OCI-LY7 (cell line): ENCODE measurements at regions not wholly inside any gene's neighbourhood (a gene's known extent, or its start where the extent isn't known, plus 50 kb on each side); places are given as distances from the start of the nearest gene placed in this dataset.

Experiments
- BruUV-seq: library from RNA; stranded (reverse); fragments of 400-500 nt; replicated peaks from 2 replicates; lab custom pipeline; 2021; lab: Mats Ljungman, UMichigan
- CTCF ChIA-PET: fragments of 300-600 bp; sonication (Branson Sonifier 250); formaldehyde crosslinking; loops from one replicate; lab custom pipeline; 2022; ENCODE audit warnings: antibody characterized with exemption; ENCODE audit not compliant: unreplicated experiment; lab: Charles Lee
- POLR2A ChIA-PET: fragments of 300-600 bp; sonication (Branson Sonifier 250); formaldehyde crosslinking; loops from one replicate; lab custom pipeline; 2022; ENCODE audit warnings: antibody characterized with exemption; lab: Charles Lee
- DNase-seq: peaks from one replicate; pipeline ENCODE4 v3.0.0-alpha.2; 2015; ENCODE audit warnings: low spot score
- H2AFZ ChIP-seq: fragments of 200-600 bp; sonication (generic), shearing (Covaris generic); 2 replicates; pipeline ENCODE4 v1.6.1; 2014; ENCODE audit warnings: mild to moderate bottlenecking, antibody characterized with exemption, low read length, moderate library complexity
- H3K27ac ChIP-seq: fragments of 200-600 bp; sonication (generic); 2 replicates; pipeline ENCODE4 v1.5.1; 2014; ENCODE audit warnings: mixed run types, low read depth, mild to moderate bottlenecking, moderate library complexity, low read length, inconsistent platforms; ENCODE audit not compliant: poor library complexity, severe bottlenecking
- H3K36me3 ChIP-seq: fragments of 200-600 bp; sonication (generic); 2 replicates; pipeline ENCODE4 v1.6.1; 2014; ENCODE audit warnings: mild to moderate bottlenecking, antibody characterized with exemption, low read length, moderate library complexity, mixed read lengths; ENCODE audit not compliant: insufficient read depth
- H3K4me1 ChIP-seq: fragments of 200-600 bp; sonication (generic); 2 replicates; pipeline ENCODE4 v1.5.1; 2014; ENCODE audit warnings: mild to moderate bottlenecking, low read length; ENCODE audit not compliant: insufficient read depth, poor library complexity, severe bottlenecking
- H3K4me2 ChIP-seq: fragments of 200-600 bp; sonication (generic); 2 replicates; pipeline ENCODE4 v1.6.1; 2014; ENCODE audit warnings: mild to moderate bottlenecking, low read length
- H3K4me3 ChIP-seq: fragments of 200-600 bp; sonication (generic); 2 replicates; pipeline ENCODE4 v1.5.1; 2014; ENCODE audit warnings: mild to moderate bottlenecking, low read depth, low read length; ENCODE audit not compliant: poor library complexity, severe bottlenecking
- H3K79me2 ChIP-seq: fragments of 200-600 bp; sonication (generic); 2 replicates; pipeline ENCODE4 v1.6.1; 2016; ENCODE audit warnings: low read depth, mild to moderate bottlenecking, low read length, moderate library complexity, mixed read lengths; ENCODE audit not compliant: insufficient read depth
- H3K9me2 ChIP-seq: fragments of 200-600 bp; sonication (generic); 2 replicates; pipeline ENCODE4 v1.6.1; 2016; ENCODE audit warnings: mild to moderate bottlenecking, low read length, mixed read lengths; ENCODE audit not compliant: insufficient read depth
- H3K9me3 ChIP-seq: fragments of 200-600 bp; sonication (generic); 2 replicates; pipeline ENCODE4 v1.6.1; 2014; ENCODE audit warnings: mild to moderate bottlenecking, mixed run types, low read length, mixed read lengths
- H4K20me1 ChIP-seq: fragments of 200-600 bp; sonication (generic); 2 replicates; pipeline ENCODE4 v1.6.1; 2014; ENCODE audit warnings: mild to moderate bottlenecking, antibody characterized with exemption, low read length, moderate library complexity, mixed read lengths; ENCODE audit not compliant: insufficient read depth
- EZH2phosphoT487 ChIP-seq: fragments of 200-600 bp; sonication (generic); IDR thresholded peaks from 2 replicates; pipeline ENCODE4 v1.6.1; 2018; ENCODE audit warnings: low read depth, borderline replicate concordance, mild to moderate bottlenecking, mixed run types, antibody characterized with exemption, low read length, moderate library complexity, mixed read lengths
- intact Hi-C: fragments of 100-400 bp; cut with micrococcal nuclease; formaldehyde crosslinking; loops from one replicate; pipeline ENCODE4 v1.10.0; 2022; ENCODE audit not compliant: unreplicated experiment
- TF ChIP-seq, protein P1 (sequence below): fragments of 200-600 bp; sonication (generic); conservative IDR thresholded peaks from 2 replicates; pipeline ENCODE4 v1.5.1; 2014; ENCODE audit warnings: mild to moderate bottlenecking, antibody characterized with exemption, low read length, moderate library complexity, mixed read lengths

DNA sequence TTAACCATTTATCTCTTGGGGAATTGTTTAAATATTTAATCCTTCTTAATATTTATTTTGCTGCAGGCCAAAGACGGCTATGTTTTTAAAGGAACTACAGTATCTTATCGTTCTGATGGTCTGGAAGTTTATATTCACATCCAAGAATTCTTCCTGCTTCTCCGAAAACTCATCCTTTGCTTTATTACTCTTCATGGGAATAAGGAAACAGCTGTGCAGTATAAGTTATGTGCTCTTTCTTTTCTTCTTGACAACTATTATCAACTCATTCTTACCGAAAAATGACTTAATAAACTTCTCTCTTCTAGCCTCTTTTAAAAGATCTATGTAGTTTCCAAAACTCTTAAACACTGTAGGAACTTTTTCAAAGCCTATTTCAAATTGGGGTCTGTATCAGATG lies 335.6 kb upstream of the NOVA1 start:
- H2AFZ ChIP-seq = no peak overlapping the region
- no peaks in the 10 kb centered on the region for H3K9me2 ChIP-seq
- no peak overlapping the region for H3K4me2 ChIP-seq
- no peak for TF ChIP-seq EZH2phosphoT487
- TF ChIP-seq, protein P1, sequence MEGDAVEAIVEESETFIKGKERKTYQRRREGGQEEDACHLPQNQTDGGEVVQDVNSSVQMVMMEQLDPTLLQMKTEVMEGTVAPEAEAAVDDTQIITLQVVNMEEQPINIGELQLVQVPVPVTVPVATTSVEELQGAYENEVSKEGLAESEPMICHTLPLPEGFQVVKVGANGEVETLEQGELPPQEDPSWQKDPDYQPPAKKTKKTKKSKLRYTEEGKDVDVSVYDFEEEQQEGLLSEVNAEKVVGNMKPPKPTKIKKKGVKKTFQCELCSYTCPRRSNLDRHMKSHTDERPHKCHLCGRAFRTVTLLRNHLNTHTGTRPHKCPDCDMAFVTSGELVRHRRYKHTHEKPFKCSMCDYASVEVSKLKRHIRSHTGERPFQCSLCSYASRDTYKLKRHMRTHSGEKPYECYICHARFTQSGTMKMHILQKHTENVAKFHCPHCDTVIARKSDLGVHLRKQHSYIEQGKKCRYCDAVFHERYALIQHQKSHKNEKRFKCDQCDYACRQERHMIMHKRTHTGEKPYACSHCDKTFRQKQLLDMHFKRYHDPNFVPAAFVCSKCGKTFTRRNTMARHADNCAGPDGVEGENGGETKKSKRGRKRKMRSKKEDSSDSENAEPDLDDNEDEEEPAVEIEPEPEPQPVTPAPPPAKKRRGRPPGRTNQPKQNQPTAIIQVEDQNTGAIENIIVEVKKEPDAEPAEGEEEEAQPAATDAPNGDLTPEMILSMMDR = no peak
- H3K27ac ChIP-seq = no peak overlapping the region
- no peak for DNase-seq
- ChIA-PET CTCF (no interaction called here), POLR2A (no interaction called here)
- intact Hi-C loops = no loop called here
- H3K4me1 ChIP-seq = no peaks in the 10 kb centered on the region
- no TSS peak for BruUV-seq
- H3K36me3 ChIP-seq = no peaks in the 10 kb centered on the region
- no peaks in the 10 kb centered on the region for H3K79me2 ChIP-seq
- no peaks in the 10 kb centered on the region for H4K20me1 ChIP-seq
- no peak overlapping the region for H3K4me3 ChIP-seq
- peaks cover 6% of the 10 kb centered on the region; the same call in 1 of the 2 replicates for H3K9me3 ChIP-seq

- CTCF ChIA-PET = no interaction called here
- no peak overlapping the region for H3K4me2 ChIP-seq
Observed at GRCh38 chr14:26934151-26934550, 336.3 kb upstream of the NOVA1 start.

DNA sequence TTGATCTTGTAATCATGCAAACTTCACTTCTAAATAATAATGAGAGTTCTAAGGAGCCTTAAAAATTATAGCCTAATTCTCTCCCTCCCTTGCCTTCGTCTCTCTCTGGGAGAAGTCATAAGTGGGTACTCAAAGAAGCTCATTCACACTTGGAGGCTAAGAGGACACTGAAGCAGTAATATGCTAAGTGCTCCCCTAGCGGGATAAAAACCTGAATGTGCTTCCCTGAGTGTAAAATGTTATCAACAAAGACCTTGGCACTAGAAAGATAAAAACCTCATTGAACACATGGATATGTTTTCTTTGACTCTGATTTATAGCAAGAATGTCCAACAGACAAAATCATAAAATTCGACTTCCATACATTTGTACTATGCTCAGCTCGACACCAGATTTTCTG lies 337.9 kb upstream of the NOVA1 start:
- no TSS peak for BruUV-seq
- Histone ChIP-seq H2AFZ (no peak overlapping the region), H3K4me3 (no peak overlapping the region), H3K36me3 (no peaks in the 10 kb centered on the region), H3K9me3 (peaks cover 6% of the 10 kb centered on the region; the same call in 1 of the 2 replicates), H3K4me2 (no peak overlapping the region), H3K79me2 (no peaks in the 10 kb centered on the region), H3K27ac (no peak overlapping the region), H4K20me1 (no peaks in the 10 kb centered on the region), H3K9me2 (no peaks in the 10 kb centered on the region), H3K4me1 (no peaks in the 10 kb centered on the region)
- CTCF ChIA-PET = no interaction called here
- intact Hi-C loops = no loop called here
- TF ChIP-seq, protein P1 = no peak
- TF ChIP-seq EZH2phosphoT487 = no peak
- DNase-seq = no peak
- POLR2A ChIA-PET = no interaction called here

More at GRCh38 chr14:26934151-26934550, 336.3 kb upstream of the NOVA1 start:
- Histone ChIP-seq H3K4me3 (no peak overlapping the region), H4K20me1 (no peaks in the 10 kb centered on the region), H3K4me1 (no peaks in the 10 kb centered on the region), H3K9me3 (peaks cover 6% of the 10 kb centered on the region; the same call in 1 of the 2 replicates), H3K9me2 (no peaks in the 10 kb centered on the region), H3K27ac (no peak overlapping the region), H2AFZ (no peak overlapping the region), H3K79me2 (no peaks in the 10 kb centered on the region), H3K36me3 (no peaks in the 10 kb centered on the region)
- no peak for DNase-seq
- intact Hi-C loops = no loop called here
- TF ChIP-seq, protein P1 = no peak
- no peak for TF ChIP-seq EZH2phosphoT487
- POLR2A ChIA-PET = no interaction called here
- BruUV-seq = no TSS peak
